ENCODE measurements at regions not wholly inside any gene's neighbourhood (a gene's known extent, or its start where the extent isn't known, plus 50 kb on each side); places are given as distances from the start of the nearest gene placed in this dataset.

- H3K4me3 Mint-ChIP-seq = no peak overlapping the region
- H3K9me3 Mint-ChIP-seq = no peaks in the 10 kb centered on the region; the same call in 1 of the 2 replicates
- no peak for DNase-seq
- H3K27ac Mint-ChIP-seq = no peak overlapping the region
- peaks cover 9% of the 10 kb centered on the region for H3K27me3 Mint-ChIP-seq (ENCODE audit: insufficient read depth)
- TF ChIP-seq, protein P1, sequence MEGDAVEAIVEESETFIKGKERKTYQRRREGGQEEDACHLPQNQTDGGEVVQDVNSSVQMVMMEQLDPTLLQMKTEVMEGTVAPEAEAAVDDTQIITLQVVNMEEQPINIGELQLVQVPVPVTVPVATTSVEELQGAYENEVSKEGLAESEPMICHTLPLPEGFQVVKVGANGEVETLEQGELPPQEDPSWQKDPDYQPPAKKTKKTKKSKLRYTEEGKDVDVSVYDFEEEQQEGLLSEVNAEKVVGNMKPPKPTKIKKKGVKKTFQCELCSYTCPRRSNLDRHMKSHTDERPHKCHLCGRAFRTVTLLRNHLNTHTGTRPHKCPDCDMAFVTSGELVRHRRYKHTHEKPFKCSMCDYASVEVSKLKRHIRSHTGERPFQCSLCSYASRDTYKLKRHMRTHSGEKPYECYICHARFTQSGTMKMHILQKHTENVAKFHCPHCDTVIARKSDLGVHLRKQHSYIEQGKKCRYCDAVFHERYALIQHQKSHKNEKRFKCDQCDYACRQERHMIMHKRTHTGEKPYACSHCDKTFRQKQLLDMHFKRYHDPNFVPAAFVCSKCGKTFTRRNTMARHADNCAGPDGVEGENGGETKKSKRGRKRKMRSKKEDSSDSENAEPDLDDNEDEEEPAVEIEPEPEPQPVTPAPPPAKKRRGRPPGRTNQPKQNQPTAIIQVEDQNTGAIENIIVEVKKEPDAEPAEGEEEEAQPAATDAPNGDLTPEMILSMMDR (IDR thresholded peaks at IDR 0.05) = no peak
- no peaks in the 10 kb centered on the region for H3K36me3 Mint-ChIP-seq (ENCODE audit: low read depth)
- H3K4me1 Mint-ChIP-seq (ENCODE audit: low read depth) = peaks cover 14% of the 10 kb centered on the region; the same call in 1 of the 2 replicates
Measured at GRCh38 chr6:2582268-2582667, 168.5 kb downstream of the MYLK4 start.

- no peak overlapping the region for H3K4me3 Mint-ChIP-seq
- no peaks in the 10 kb centered on the region for H3K36me3 Mint-ChIP-seq (ENCODE audit: low read depth)
- H3K27me3 Mint-ChIP-seq (ENCODE audit: insufficient read depth) = peaks cover 9% of the 10 kb centered on the region
- peaks cover 14% of the 10 kb centered on the region; the same call in 1 of the 2 replicates for H3K4me1 Mint-ChIP-seq (ENCODE audit: low read depth)
- DNase-seq = no peak
- H3K27ac Mint-ChIP-seq = no peak overlapping the region
- no peaks in the 10 kb centered on the region; the same call in 1 of the 2 replicates for H3K9me3 Mint-ChIP-seq
- TF ChIP-seq, protein P1 (IDR thresholded peaks at IDR 0.05) = no peak
Measured at GRCh38 chr6:2581611-2582010, 169.1 kb downstream of the MYLK4 start.

GRCh38 chr6:2581011-2581410 lies 169.7 kb downstream of the MYLK4 start:
- Mint-ChIP-seq H3K4me1 (ENCODE audit: low read depth) (peaks cover 14% of the 10 kb centered on the region; the same call in 1 of the 2 replicates), H3K36me3 (ENCODE audit: low read depth) (no peaks in the 10 kb centered on the region), H3K4me3 (no peak overlapping the region), H3K27me3 (ENCODE audit: insufficient read depth) (peaks cover 9% of the 10 kb centered on the region), H3K27ac (no peak overlapping the region), H3K9me3 (no peaks in the 10 kb centered on the region; the same call in 1 of the 2 replicates)
- TF ChIP-seq, protein P1 (IDR thresholded peaks at IDR 0.05) = no peak
- no peak for DNase-seq

GRCh38 chr6:2579804-2580570 lies 170.7 kb downstream of the MYLK4 start:
- Mint-ChIP-seq H3K36me3 (ENCODE audit: low read depth) (no peaks in the 10 kb centered on the region), H3K27ac (no peak overlapping the region), H3K4me3 (no peak overlapping the region), H3K4me1 (ENCODE audit: low read depth) (peaks cover 14% of the 10 kb centered on the region; the same call in 1 of the 2 replicates), H3K9me3 (no peaks in the 10 kb centered on the region; the same call in 1 of the 2 replicates), H3K27me3 (ENCODE audit: insufficient read depth) (peaks cover 9% of the 10 kb centered on the region)
- TF ChIP-seq, protein P1 (IDR thresholded peaks at IDR 0.05) = no peak
- DNase-seq = no peak

DNA sequence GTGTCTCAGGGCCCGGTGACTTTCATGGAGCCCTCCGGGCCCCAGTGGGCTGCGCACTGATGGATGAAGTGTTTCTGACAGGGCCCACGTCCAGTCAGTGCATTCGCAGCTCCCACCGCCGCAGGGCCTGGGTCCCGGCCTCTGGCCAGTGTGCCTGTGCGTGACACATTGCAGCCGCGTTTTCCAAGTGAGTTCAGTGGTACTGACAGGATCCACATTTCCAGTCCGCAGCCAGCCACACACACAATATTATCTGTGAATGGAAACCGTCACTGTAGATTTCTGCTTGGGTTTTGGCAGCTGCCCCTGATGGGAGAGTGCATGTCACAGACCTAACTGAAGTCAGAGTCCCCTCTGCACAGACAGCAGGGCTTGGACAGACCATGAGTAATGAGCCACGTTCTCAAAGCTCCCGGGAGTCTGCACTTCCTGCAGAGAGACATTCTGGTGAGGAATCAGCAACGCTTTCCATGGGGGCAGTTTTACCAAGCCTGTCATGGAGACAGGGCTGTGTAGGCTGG lies 171.4 kb downstream of the MYLK4 start:
- DNase-seq = no peak
- no peaks in the 10 kb centered on the region for H3K36me3 Mint-ChIP-seq (ENCODE audit: low read depth)
- TF ChIP-seq, protein P1 (IDR thresholded peaks at IDR 0.05) = no peak
- no peaks in the 10 kb centered on the region; the same call in 1 of the 2 replicates for H3K9me3 Mint-ChIP-seq
- no peak overlapping the region for H3K27ac Mint-ChIP-seq
- H3K27me3 Mint-ChIP-seq (ENCODE audit: insufficient read depth) = peaks cover 9% of the 10 kb centered on the region
- H3K4me3 Mint-ChIP-seq = no peak overlapping the region
- peaks cover 14% of the 10 kb centered on the region; the same call in 1 of the 2 replicates for H3K4me1 Mint-ChIP-seq (ENCODE audit: low read depth)

Data from HFFc6 (cell line).